ENCODE measurements at regions not wholly inside any gene's neighbourhood (a gene's known extent, or its start where the extent isn't known, plus 50 kb on each side); places are given as distances from the start of the nearest gene placed in this dataset.

DNA sequence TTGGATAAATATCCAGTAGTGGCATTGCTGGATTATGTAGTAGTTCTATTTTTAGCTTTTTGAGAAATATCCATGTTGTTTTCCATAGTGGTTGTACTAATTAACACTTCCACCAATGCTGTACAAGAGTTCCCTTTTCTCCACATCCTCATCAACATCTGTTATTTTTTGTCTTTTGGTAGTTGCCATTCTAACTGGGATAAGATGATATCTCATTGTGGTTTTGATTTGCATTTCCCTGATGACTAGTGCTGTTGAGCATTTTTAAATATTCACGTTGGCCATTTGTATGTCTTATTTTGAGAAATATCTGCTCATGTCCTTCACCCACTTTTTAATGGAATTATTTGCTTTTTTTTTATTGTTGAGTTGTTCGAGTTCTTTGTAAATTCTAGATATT is 183.9 kb downstream of the PTPRU start:
- Histone ChIP-seq H3K79me2 (ENCODE audit: control insufficient read depth, low read length) (no peaks in the 10 kb centered on the region), H4K20me1 (ENCODE audit: control insufficient read depth, insufficient read depth, low read depth, low read length) (no peaks in the 10 kb centered on the region), H3K27me3 (ENCODE audit: control insufficient read depth, low read length) (peaks cover 4% of the 10 kb centered on the region), H3K9me3 (ENCODE audit: control insufficient read depth, insufficient read depth, low read length) (no peaks in the 10 kb centered on the region), H3K4me3 (ENCODE audit: low read length) (no peak overlapping the region), H3K4me2 (ENCODE audit: low read length) (no peak overlapping the region), H3K9me2 (replicated peaks; ENCODE audit: control insufficient read depth, low read length) (no peaks in the 10 kb centered on the region), H3F3A (ENCODE audit: control insufficient read depth, insufficient read depth) (no peaks in the 10 kb centered on the region), H3K4me1 (ENCODE audit: control insufficient read depth, low read length) (no peaks in the 10 kb centered on the region), H3K36me3 (ENCODE audit: control insufficient read depth, low read length) (no peaks in the 10 kb centered on the region), H3K27ac (ENCODE audit: low read depth, low read length) (no peak overlapping the region)
- TF ChIP-seq EZH2phosphoT487 (IDR thresholded peaks at IDR 0.05; ENCODE audit: borderline replicate concordance, low read length): no peak
- TF ChIP-seq, protein P1, sequence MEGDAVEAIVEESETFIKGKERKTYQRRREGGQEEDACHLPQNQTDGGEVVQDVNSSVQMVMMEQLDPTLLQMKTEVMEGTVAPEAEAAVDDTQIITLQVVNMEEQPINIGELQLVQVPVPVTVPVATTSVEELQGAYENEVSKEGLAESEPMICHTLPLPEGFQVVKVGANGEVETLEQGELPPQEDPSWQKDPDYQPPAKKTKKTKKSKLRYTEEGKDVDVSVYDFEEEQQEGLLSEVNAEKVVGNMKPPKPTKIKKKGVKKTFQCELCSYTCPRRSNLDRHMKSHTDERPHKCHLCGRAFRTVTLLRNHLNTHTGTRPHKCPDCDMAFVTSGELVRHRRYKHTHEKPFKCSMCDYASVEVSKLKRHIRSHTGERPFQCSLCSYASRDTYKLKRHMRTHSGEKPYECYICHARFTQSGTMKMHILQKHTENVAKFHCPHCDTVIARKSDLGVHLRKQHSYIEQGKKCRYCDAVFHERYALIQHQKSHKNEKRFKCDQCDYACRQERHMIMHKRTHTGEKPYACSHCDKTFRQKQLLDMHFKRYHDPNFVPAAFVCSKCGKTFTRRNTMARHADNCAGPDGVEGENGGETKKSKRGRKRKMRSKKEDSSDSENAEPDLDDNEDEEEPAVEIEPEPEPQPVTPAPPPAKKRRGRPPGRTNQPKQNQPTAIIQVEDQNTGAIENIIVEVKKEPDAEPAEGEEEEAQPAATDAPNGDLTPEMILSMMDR (IDR thresholded peaks at IDR 0.05; ENCODE audit: low read depth, low read length, poor library complexity, severe bottlenecking): no peak

- Histone ChIP-seq H3K79me2 (ENCODE audit: control insufficient read depth, low read length) (no peaks in the 10 kb centered on the region), H3K4me3 (ENCODE audit: low read length) (no peak overlapping the region), H3K9me3 (ENCODE audit: control insufficient read depth, insufficient read depth, low read length) (no peaks in the 10 kb centered on the region), H4K20me1 (ENCODE audit: control insufficient read depth, insufficient read depth, low read depth, low read length) (no peaks in the 10 kb centered on the region), H3F3A (ENCODE audit: control insufficient read depth, insufficient read depth) (no peaks in the 10 kb centered on the region), H3K4me2 (ENCODE audit: low read length) (no peak overlapping the region), H3K27ac (ENCODE audit: low read depth, low read length) (no peak overlapping the region), H3K4me1 (ENCODE audit: control insufficient read depth, low read length) (no peaks in the 10 kb centered on the region), H3K36me3 (ENCODE audit: control insufficient read depth, low read length) (no peaks in the 10 kb centered on the region), H3K9me2 (replicated peaks; ENCODE audit: control insufficient read depth, low read length) (no peaks in the 10 kb centered on the region), H3K27me3 (ENCODE audit: control insufficient read depth, low read length) (peaks cover 4% of the 10 kb centered on the region)
- TF ChIP-seq, protein P1 (IDR thresholded peaks at IDR 0.05; ENCODE audit: low read depth, low read length, poor library complexity, severe bottlenecking): no peak
- TF ChIP-seq EZH2phosphoT487 (IDR thresholded peaks at IDR 0.05; ENCODE audit: borderline replicate concordance, low read length): no peak
These were observed 181.6 kb downstream of the PTPRU start for GRCh38 chr1:29417971-29418370.

GRCh38 chr1:29417147-29417858 is 181.0 kb downstream of the PTPRU start:
- Histone ChIP-seq H3F3A (ENCODE audit: control insufficient read depth, insufficient read depth) (no peaks in the 10 kb centered on the region), H3K4me2 (ENCODE audit: low read length) (no peak overlapping the region), H3K9me3 (ENCODE audit: control insufficient read depth, insufficient read depth, low read length) (no peaks in the 10 kb centered on the region), H3K9me2 (replicated peaks; ENCODE audit: control insufficient read depth, low read length) (no peaks in the 10 kb centered on the region), H3K79me2 (ENCODE audit: control insufficient read depth, low read length) (no peaks in the 10 kb centered on the region), H4K20me1 (ENCODE audit: control insufficient read depth, insufficient read depth, low read depth, low read length) (no peaks in the 10 kb centered on the region), H3K36me3 (ENCODE audit: control insufficient read depth, low read length) (no peaks in the 10 kb centered on the region), H3K4me3 (ENCODE audit: low read length) (no peak overlapping the region), H3K4me1 (ENCODE audit: control insufficient read depth, low read length) (no peaks in the 10 kb centered on the region), H3K27ac (ENCODE audit: low read depth, low read length) (no peak overlapping the region), H3K27me3 (ENCODE audit: control insufficient read depth, low read length) (peaks cover 1% of the 10 kb centered on the region)
- TF ChIP-seq, protein P1 (IDR thresholded peaks at IDR 0.05; ENCODE audit: low read depth, low read length, poor library complexity, severe bottlenecking): no peak
- no peak for TF ChIP-seq EZH2phosphoT487 (IDR thresholded peaks at IDR 0.05; ENCODE audit: borderline replicate concordance, low read length)
